GM12878 (cell line): ENCODE measurements at regions not wholly inside any gene's neighbourhood (a gene's known extent, or its start where the extent isn't known, plus 50 kb on each side); places are given as distances from the start of the nearest gene placed in this dataset.

Source experiments
- ATAC-seq: fragments of 200-7000 bp; cut with Tn5 transposase; 3 replicates; pipeline ENCODE4 v1.9.1; 2020; ENCODE audit warnings: mild to moderate bottlenecking, moderate library complexity
- BruUV-seq: library from RNA; stranded (reverse); fragments of 400-500 nt; replicated peaks from 2 replicates; lab custom pipeline; 2021; lab: Mats Ljungman, UMichigan
- CTCF ChIA-PET: fragments of 300-600 bp; sonication (Branson Sonifier 250); formaldehyde crosslinking; extraction: SDS; loops from one replicate; lab custom pipeline; 2021; ENCODE audit warnings: inconsistent platforms; lab: Yijun Ruan, JAX
- POLR2A ChIA-PET: fragments of 350-600 bp; formaldehyde crosslinking; extraction: SDS; loops from one replicate; lab custom pipeline; 2021; ENCODE audit warnings: inconsistent platforms; lab: Charles Lee
- RAD21 ChIA-PET: fragments of 300-600 bp; sonication (Branson Sonifier 250); formaldehyde crosslinking; loops from one replicate; lab custom pipeline; 2023; ENCODE audit warnings: antibody characterized with exemption; ENCODE audit not compliant: unreplicated experiment; lab: Charles Lee
- SMC1A ChIA-PET: fragments of 300-600 bp; sonication (Branson Sonifier 250); formaldehyde crosslinking; loops from one replicate; lab custom pipeline; 2023; ENCODE audit not compliant: unreplicated experiment, uncharacterized antibody; lab: Charles Lee
- DNase-seq: peaks from one replicate; pipeline ENCODE4 v3.0.0-alpha.2; 2011; ENCODE audit warnings: low read depth, low spot score
- FAIRE-seq: peaks from 3 replicates; lab custom pipeline; 2011; peaks lifted over from hg19 to GRCh38; lab: Jason Lieb, UNC
- H2AFZ ChIP-seq: 2 replicates; pipeline ENCODE4 v1.6.0; 2011; ENCODE audit warnings: low read depth, low read length, control low read depth; ENCODE audit not compliant: control insufficient read depth
- H3K27ac ChIP-seq: 2 replicates; pipeline ENCODE4 v1.5.1; 2011; ENCODE audit warnings: control low read depth; ENCODE audit not compliant: control insufficient read depth, insufficient read depth
- H3K27me3 ChIP-seq, 2 experiments: replicated peaks in 1 of 2; 2 replicates each; pipeline versions ENCODE4 v1.6.0 to v1.6.1; 2011; ENCODE audit warnings: low read length in 1 of 2; ENCODE audit not compliant: control insufficient read depth in 2 of 2, insufficient read depth in 2 of 2
- H3K36me3 ChIP-seq, 2 experiments: 2 replicates each; pipeline ENCODE4 v1.5.1; 2011; ENCODE audit warnings: low read length in 1 of 2; ENCODE audit not compliant: control insufficient read depth in 2 of 2, insufficient read depth in 2 of 2
- H3K4me1 ChIP-seq: 2 replicates; pipeline ENCODE4 v1.6.1; 2011; ENCODE audit warnings: mild to moderate bottlenecking, low read length, moderate library complexity, mixed read lengths; ENCODE audit not compliant: control insufficient read depth, insufficient read depth
- H3K4me2 ChIP-seq: 2 replicates; pipeline ENCODE4 v1.6.0; 2011; ENCODE audit warnings: control low read depth; ENCODE audit not compliant: control insufficient read depth, insufficient read depth
- H3K4me3 ChIP-seq: fragments of 200-600 bp; sonication (generic); 2 replicates; pipeline ENCODE4 v1.5.1; 2016
- H3K79me2 ChIP-seq: 2 replicates; pipeline ENCODE4 v1.6.0; 2011; ENCODE audit warnings: low read length; ENCODE audit not compliant: control insufficient read depth, insufficient read depth
- H3K9ac ChIP-seq: 2 replicates; pipeline ENCODE4 v1.8.0; 2011; ENCODE audit warnings: low read length, control low read depth, mixed read lengths; ENCODE audit not compliant: control insufficient read depth, insufficient read depth
- H3K9me3 ChIP-seq: replicated peaks from 3 replicates; pipeline ENCODE4 v1.5.1; 2011; ENCODE audit warnings: mild to moderate bottlenecking, low read length; ENCODE audit not compliant: control insufficient read depth, insufficient read depth
- H4K20me1 ChIP-seq: 2 replicates; pipeline ENCODE4 v1.6.0; 2011; ENCODE audit not compliant: control insufficient read depth, insufficient read depth
- BHLHE40 ChIP-seq, 2 experiments: fragments of 450-650 bp in 1 of 2; IDR thresholded peaks; 2 replicates each; pipeline ENCODE4 v1.6.1; 2011 to 2017; ENCODE audit warnings: low read depth in 2 of 2, borderline replicate concordance in 1 of 2, improper control_type of control experiment in 1 of 2, low read length in 1 of 2, mild to moderate bottlenecking in 1 of 2
- CBX5 ChIP-seq: sonication (generic); IDR thresholded peaks from 2 replicates; pipeline ENCODE4 v1.6.1; 2016; ENCODE audit warnings: low read depth, moderate library complexity, mild to moderate bottlenecking, inconsistent platforms
- FOS ChIP-seq: IDR thresholded peaks from 3 replicates; pipeline ENCODE4 v1.6.1; 2011; ENCODE audit warnings: borderline replicate concordance; ENCODE audit not compliant: insufficient read length; ENCODE audit errors: extremely low read depth
- HDAC2 ChIP-seq: fragments of 200-600 bp; sonication (generic); IDR thresholded peaks from 2 replicates; pipeline ENCODE4 v1.6.1; 2017
- KLF5 ChIP-seq: fragments of 450-650 bp; IDR thresholded peaks from 2 replicates; pipeline ENCODE4 v1.6.1; 2014; ENCODE audit warnings: mild to moderate bottlenecking; ENCODE audit not compliant: partially characterized antibody
- MEF2A ChIP-seq: IDR thresholded peaks from 2 replicates; pipeline ENCODE4 v1.6.1; 2011; ENCODE audit warnings: low read depth, mild to moderate bottlenecking, low read length, moderate library complexity; ENCODE audit not compliant: insufficient read depth
- MEF2B ChIP-seq: fragments of 450-650 bp; IDR thresholded peaks from 2 replicates; pipeline ENCODE4 v1.6.1; 2018; ENCODE audit warnings: mild to moderate bottlenecking, moderate library complexity; ENCODE audit not compliant: partially characterized antibody, poor library complexity, severe bottlenecking
- MXI1 ChIP-seq: fragments of 150-350 bp; IDR thresholded peaks from 2 replicates; pipeline ENCODE4 v1.6.1; 2011; ENCODE audit warnings: low read depth, mild to moderate bottlenecking, inconsistent platforms, low read length, improper control_type of control experiment
- NFYB ChIP-seq: IDR thresholded peaks from 2 replicates; pipeline ENCODE4 v1.6.1; 2011; ENCODE audit warnings: low read depth, mild to moderate bottlenecking, low read length, improper control_type of control experiment, moderate library complexity; ENCODE audit not compliant: insufficient read depth
- NR2F1 ChIP-seq: fragments of 450-650 bp; conservative IDR thresholded peaks from 2 replicates; pipeline ENCODE4 v1.6.1; 2017; ENCODE audit warnings: mild to moderate bottlenecking
- POLR2AphosphoS5 ChIP-seq: IDR thresholded peaks from 2 replicates; pipeline ENCODE4 v1.6.1; 2011; ENCODE audit warnings: mild to moderate bottlenecking, low read length, inconsistent platforms
- RAD51 ChIP-seq: fragments of 450-650 bp; IDR thresholded peaks from 2 replicates; pipeline ENCODE4 v1.6.1; 2016; ENCODE audit warnings: moderate library complexity, mild to moderate bottlenecking, inconsistent platforms
- STAT3 ChIP-seq: IDR thresholded peaks from 2 replicates; pipeline ENCODE4 v1.6.1; 2011; ENCODE audit warnings: low read depth, low read length, improper control_type of control experiment
- TAF1 ChIP-seq: IDR thresholded peaks from 2 replicates; pipeline ENCODE4 v1.6.1; 2011; ENCODE audit warnings: mild to moderate bottlenecking, low read depth, low read length, borderline replicate concordance
- TCF7 ChIP-seq: IDR thresholded peaks from 2 replicates; pipeline ENCODE4 v1.6.1; 2014; ENCODE audit warnings: antibody characterized with exemption, borderline replicate concordance
- ZBED1 ChIP-seq: IDR thresholded peaks from 2 replicates; pipeline ENCODE4 v1.6.1; 2016; ENCODE audit warnings: borderline replicate concordance
- WGBS: methylation state at CpG from one replicate; pipeline ENCODE4 v1.1.6; 2016; ENCODE audit warnings: low lambda C conversion rate; ENCODE audit not compliant: insufficient replicate concordance, insufficient coverage; ENCODE audit errors: missing lambda C conversion rate; 5-methylcytosine and 5-hydroxymethylcytosine counted together
- in situ Hi-C: fragments of 300-500 bp; cut with MboI; formaldehyde crosslinking; loops from 9 replicates; pipeline ENCODE4 v1.14.3; 2018; ENCODE audit warnings: mixed read lengths
- intact Hi-C: fragments of 100-400 bp; cut with micrococcal nuclease; formaldehyde crosslinking; loops from one replicate; pipeline ENCODE4 v1.14.2; 2022; ENCODE audit not compliant: unreplicated experiment
- TF ChIP-seq, protein P1 (sequence below): fragments of 450-650 bp; IDR thresholded peaks from 2 replicates; pipeline ENCODE4 v1.6.1; 2017; ENCODE audit warnings: mild to moderate bottlenecking, moderate library complexity
- TF ChIP-seq, protein P2 (sequence below): fragments of 450-650 bp; IDR thresholded peaks from 2 replicates; pipeline ENCODE4 v1.6.1; 2017; ENCODE audit warnings: low read depth, mild to moderate bottlenecking, moderate library complexity

DNA sequence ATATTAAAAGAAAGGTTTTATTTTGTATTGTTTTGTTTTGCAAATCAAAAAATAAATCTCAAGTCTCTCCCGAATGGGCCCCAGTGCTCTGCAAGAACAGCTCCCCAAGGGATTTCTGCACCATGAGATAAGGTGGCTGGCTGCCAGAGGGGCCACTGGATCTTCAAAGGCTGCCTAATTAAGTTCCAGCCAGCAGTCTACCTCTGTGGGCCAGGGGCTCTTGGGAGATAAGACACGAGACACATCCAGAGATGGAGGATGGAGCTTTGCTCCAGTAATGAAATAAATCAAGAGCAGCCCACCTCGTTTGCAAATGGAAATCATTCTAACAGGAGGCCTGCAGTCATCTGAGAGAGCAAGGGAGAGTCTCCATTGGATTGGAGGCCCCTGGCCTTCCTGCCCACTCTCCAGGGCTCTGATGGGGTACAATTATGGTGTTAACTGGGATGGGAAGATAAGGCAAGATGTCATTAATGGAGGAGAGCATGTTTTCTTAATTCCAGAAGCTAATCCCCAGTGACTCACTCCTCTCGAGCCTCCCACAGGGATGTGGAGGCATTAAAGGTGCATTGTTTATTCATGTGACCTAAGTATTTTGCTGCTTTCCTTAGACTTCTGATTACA is 155.2 kb upstream of the KAZN start (continued):
- TF ChIP-seq, protein P1, sequence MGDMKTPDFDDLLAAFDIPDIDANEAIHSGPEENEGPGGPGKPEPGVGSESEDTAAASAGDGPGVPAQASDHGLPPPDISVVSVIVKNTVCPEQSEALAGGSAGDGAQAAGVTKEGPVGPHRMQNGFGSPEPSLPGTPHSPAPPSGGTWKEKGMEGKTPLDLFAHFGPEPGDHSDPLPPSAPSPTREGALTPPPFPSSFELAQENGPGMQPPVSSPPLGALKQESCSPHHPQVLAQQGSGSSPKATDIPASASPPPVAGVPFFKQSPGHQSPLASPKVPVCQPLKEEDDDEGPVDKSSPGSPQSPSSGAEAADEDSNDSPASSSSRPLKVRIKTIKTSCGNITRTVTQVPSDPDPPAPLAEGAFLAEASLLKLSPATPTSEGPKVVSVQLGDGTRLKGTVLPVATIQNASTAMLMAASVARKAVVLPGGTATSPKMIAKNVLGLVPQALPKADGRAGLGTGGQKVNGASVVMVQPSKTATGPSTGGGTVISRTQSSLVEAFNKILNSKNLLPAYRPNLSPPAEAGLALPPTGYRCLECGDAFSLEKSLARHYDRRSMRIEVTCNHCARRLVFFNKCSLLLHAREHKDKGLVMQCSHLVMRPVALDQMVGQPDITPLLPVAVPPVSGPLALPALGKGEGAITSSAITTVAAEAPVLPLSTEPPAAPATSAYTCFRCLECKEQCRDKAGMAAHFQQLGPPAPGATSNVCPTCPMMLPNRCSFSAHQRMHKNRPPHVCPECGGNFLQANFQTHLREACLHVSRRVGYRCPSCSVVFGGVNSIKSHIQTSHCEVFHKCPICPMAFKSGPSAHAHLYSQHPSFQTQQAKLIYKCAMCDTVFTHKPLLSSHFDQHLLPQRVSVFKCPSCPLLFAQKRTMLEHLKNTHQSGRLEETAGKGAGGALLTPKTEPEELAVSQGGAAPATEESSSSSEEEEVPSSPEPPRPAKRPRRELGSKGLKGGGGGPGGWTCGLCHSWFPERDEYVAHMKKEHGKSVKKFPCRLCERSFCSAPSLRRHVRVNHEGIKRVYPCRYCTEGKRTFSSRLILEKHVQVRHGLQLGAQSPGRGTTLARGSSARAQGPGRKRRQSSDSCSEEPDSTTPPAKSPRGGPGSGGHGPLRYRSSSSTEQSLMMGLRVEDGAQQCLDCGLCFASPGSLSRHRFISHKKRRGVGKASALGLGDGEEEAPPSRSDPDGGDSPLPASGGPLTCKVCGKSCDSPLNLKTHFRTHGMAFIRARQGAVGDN: no peak
- TF ChIP-seq RAD51 (no peak), TCF7 (no peak), MEF2A (no peak), POLR2AphosphoS5 (no peak), NFYB (no peak)
- TF ChIP-seq, all 136 proteins: peak for 0

DNA sequence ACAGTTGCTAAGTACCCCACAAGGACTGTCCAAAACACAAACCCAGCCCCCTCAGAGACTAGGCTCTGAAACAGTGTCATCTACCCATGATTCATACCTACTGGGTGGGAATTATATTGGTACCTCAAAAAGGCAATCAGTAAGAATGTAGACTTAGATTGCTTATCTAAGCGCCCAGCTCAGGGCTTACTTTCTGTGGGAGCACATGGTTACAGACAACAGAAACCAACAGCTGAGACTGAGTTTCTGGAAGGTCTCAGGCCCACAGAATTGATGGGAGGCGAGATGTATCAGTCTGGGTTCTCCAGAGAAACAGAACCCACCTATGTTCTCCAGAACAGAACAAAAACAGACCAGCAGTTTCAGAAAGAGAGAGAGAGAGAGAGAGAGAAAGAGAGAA is 147.3 kb upstream of the KAZN start:
- TF ChIP-seq NR2F1: no peak
- TF ChIP-seq CBX5: no peak
- TF ChIP-seq TAF1: no peak
- no peak for TF ChIP-seq MEF2B
- TF ChIP-seq, protein P2, sequence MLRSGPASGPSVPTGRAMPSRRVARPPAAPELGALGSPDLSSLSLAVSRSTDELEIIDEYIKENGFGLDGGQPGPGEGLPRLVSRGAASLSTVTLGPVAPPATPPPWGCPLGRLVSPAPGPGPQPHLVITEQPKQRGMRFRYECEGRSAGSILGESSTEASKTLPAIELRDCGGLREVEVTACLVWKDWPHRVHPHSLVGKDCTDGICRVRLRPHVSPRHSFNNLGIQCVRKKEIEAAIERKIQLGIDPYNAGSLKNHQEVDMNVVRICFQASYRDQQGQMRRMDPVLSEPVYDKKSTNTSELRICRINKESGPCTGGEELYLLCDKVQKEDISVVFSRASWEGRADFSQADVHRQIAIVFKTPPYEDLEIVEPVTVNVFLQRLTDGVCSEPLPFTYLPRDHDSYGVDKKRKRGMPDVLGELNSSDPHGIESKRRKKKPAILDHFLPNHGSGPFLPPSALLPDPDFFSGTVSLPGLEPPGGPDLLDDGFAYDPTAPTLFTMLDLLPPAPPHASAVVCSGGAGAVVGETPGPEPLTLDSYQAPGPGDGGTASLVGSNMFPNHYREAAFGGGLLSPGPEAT: no peak
- TF ChIP-seq HDAC2: no peak
- TF ChIP-seq ZBED1: no peak
- no peak for TF ChIP-seq MXI1
- TF ChIP-seq STAT3: no peak
- TF ChIP-seq KLF5: no peak
- TF ChIP-seq BHLHE40 (IDR thresholded peaks at IDR 0.05; ENCODE audit: borderline replicate concordance in 1 of 2, low read depth in 2 of 2, low read length in 1 of 2): no peak
- no peak for TF ChIP-seq MEF2A
- no peak for TF ChIP-seq FOS
- Histone ChIP-seq H4K20me1 (no peaks in the 10 kb centered on the region), H3K79me2 (no peaks in the 10 kb centered on the region), H3K4me2 (no peak overlapping the region), H3K27ac (no peak overlapping the region), H3K9ac (no peak overlapping the region), H3K27me3 (no peaks in the 10 kb centered on the region), H3K4me3 (no peak overlapping the region), H3K9me3 (no peaks in the 10 kb centered on the region; the same call in 2 of the 3 replicates), H3K36me3 (no peaks in the 10 kb centered on the region), H2AFZ (no peak overlapping the region), H3K4me1 (no peaks in the 10 kb centered on the region)
- CTCF ChIA-PET: no interaction called here
- BruUV-seq: no TSS peak
- RAD21 ChIA-PET: no interaction called here
- intact Hi-C loops (no loop called here), in situ Hi-C loops (no loop called here)
- no peak for FAIRE-seq
- DNase-seq: no peak
- POLR2A ChIA-PET: no interaction called here
- SMC1A ChIA-PET: no interaction called here
- WGBS: 0% methylated on average over 2 of the region's 2 CpGs
- ATAC-seq: no peak
